GM12878 (cell line): ENCODE measurements at regions not wholly inside any gene's neighbourhood (a gene's known extent, or its start where the extent isn't known, plus 50 kb on each side); places are given as distances from the start of the nearest gene placed in this dataset.

ENCODE experiments used
- FOXM1 ChIP-seq: IDR thresholded peaks from 2 replicates; pipeline ENCODE4 v1.6.1; 2012; ENCODE audit warnings: low read depth, mild to moderate bottlenecking, inconsistent platforms, low read length, moderate library complexity
- HDAC2 ChIP-seq: fragments of 200-600 bp; sonication (generic); IDR thresholded peaks from 2 replicates; pipeline ENCODE4 v1.6.1; 2017
- POLR2A ChIP-seq: IDR thresholded peaks from 2 replicates; pipeline ENCODE4 v1.6.1; 2011; ENCODE audit warnings: low read depth, mild to moderate bottlenecking, low read length
- POLR2AphosphoS5 ChIP-seq: IDR thresholded peaks from 2 replicates; pipeline ENCODE4 v1.6.1; 2011; ENCODE audit warnings: mild to moderate bottlenecking, low read length, inconsistent platforms
- SIN3A ChIP-seq: IDR thresholded peaks from 2 replicates; pipeline ENCODE4 v1.6.1; 2012; ENCODE audit warnings: low read depth, low read length, improper control_type of control experiment
- TF ChIP-seq, protein P1 (sequence below), 3 experiments: IDR thresholded peaks in 2 of 3; conservative IDR thresholded peaks in 1 of 3; 2 replicates each; pipeline ENCODE4 v1.5.1; 2011; ENCODE audit warnings: low read depth in 3 of 3, low read length in 3 of 3, mild to moderate bottlenecking in 3 of 3, control low read depth in 2 of 3, moderate library complexity in 2 of 3, inconsistent platforms in 1 of 3, mixed read lengths in 1 of 3; ENCODE audit not compliant: control insufficient read depth in 2 of 3, insufficient read depth in 1 of 3; ENCODE audit errors: extremely low read depth in 1 of 3
- TF ChIP-seq, protein P2 (sequence below): IDR thresholded peaks from 2 replicates; pipeline ENCODE4 v1.6.1; 2012; ENCODE audit warnings: low read depth, low read length, improper control_type of control experiment

DNA sequence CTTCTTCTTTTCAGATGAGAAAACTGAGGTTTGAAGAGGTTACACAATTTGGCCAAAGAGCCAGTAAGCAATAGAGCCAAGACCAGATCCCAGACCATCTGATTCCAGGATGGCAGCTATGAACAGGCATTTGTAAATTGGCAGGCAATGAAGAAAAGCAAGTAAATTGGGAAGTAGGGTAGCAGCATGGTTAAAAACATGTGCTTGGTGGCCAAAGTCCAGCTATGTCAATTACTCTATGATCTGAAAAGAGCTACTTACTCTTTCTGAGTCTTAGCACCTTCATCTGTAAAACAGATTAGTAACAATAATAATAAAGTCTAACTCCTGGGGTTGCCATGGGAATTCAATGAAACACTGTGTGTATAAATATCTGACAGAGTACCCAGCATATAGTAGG is 60.2 kb upstream of the MDM1 start:
- TF ChIP-seq POLR2AphosphoS5 (no peak), POLR2A (no peak), SIN3A (no peak), FOXM1 (no peak), HDAC2 (no peak)
- TF ChIP-seq, protein P1, sequence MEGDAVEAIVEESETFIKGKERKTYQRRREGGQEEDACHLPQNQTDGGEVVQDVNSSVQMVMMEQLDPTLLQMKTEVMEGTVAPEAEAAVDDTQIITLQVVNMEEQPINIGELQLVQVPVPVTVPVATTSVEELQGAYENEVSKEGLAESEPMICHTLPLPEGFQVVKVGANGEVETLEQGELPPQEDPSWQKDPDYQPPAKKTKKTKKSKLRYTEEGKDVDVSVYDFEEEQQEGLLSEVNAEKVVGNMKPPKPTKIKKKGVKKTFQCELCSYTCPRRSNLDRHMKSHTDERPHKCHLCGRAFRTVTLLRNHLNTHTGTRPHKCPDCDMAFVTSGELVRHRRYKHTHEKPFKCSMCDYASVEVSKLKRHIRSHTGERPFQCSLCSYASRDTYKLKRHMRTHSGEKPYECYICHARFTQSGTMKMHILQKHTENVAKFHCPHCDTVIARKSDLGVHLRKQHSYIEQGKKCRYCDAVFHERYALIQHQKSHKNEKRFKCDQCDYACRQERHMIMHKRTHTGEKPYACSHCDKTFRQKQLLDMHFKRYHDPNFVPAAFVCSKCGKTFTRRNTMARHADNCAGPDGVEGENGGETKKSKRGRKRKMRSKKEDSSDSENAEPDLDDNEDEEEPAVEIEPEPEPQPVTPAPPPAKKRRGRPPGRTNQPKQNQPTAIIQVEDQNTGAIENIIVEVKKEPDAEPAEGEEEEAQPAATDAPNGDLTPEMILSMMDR (IDR thresholded peaks at IDR 0.05 in 2 of 3, conservative IDR thresholded peaks at IDR 0.05 in 1 of 3; ENCODE audit: control insufficient read depth in 2 of 3, extremely low read depth in 1 of 3, insufficient read depth in 1 of 3, low read depth in 3 of 3, low read length in 3 of 3) = no peak
- TF ChIP-seq, protein P2, sequence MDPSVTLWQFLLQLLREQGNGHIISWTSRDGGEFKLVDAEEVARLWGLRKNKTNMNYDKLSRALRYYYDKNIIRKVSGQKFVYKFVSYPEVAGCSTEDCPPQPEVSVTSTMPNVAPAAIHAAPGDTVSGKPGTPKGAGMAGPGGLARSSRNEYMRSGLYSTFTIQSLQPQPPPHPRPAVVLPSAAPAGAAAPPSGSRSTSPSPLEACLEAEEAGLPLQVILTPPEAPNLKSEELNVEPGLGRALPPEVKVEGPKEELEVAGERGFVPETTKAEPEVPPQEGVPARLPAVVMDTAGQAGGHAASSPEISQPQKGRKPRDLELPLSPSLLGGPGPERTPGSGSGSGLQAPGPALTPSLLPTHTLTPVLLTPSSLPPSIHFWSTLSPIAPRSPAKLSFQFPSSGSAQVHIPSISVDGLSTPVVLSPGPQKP = no peak
